MCF 10A (cell line): ENCODE measurements at regions not wholly inside any gene's neighbourhood (a gene's known extent, or its start where the extent isn't known, plus 50 kb on each side); places are given as distances from the start of the nearest gene placed in this dataset.

ENCODE experiments used
- BruUV-seq: library from RNA; stranded (reverse); fragments of 400-500 nt; replicated peaks from 2 replicates; lab custom pipeline; 2021; lab: Mats Ljungman, UMichigan
- CTCF ChIA-PET: fragments of 300-600 bp; sonication (Branson Sonifier 250); formaldehyde crosslinking; extraction: SDS; loops from one replicate; lab custom pipeline; 2021; ENCODE audit warnings: antibody characterized with exemption, inconsistent platforms; lab: Yijun Ruan, JAX
- POLR2A ChIA-PET: fragments of 300-600, 350-650 bp; sonication (Branson Sonifier 250); formaldehyde crosslinking; extraction: SDS; loops from one replicate; lab custom pipeline; 2020; ENCODE audit warnings: antibody characterized with exemption, inconsistent platforms; lab: Yijun Ruan, JAX
- DNase-seq: peaks from one replicate; pipeline ENCODE4 v3.0.0-alpha.2; 2018; ENCODE audit not compliant: unreplicated experiment
- H3K27ac Mint-ChIP-seq: one replicate; pipeline ENCODE4 v1.8.0; 2022; ENCODE audit warnings: mild to moderate bottlenecking, low read depth, mixed read lengths; ENCODE audit not compliant: unreplicated experiment
- H3K27me3 Mint-ChIP-seq: one replicate; pipeline ENCODE4 v1.8.0; 2022; ENCODE audit warnings: mixed read lengths; ENCODE audit not compliant: insufficient read depth, unreplicated experiment
- H3K36me3 Mint-ChIP-seq: one replicate; pipeline ENCODE4 v1.8.0; 2022; ENCODE audit warnings: mild to moderate bottlenecking, moderate library complexity, mixed read lengths; ENCODE audit not compliant: insufficient read depth, unreplicated experiment
- H3K4me1 Mint-ChIP-seq: one replicate; pipeline ENCODE4 v1.8.0; 2022; ENCODE audit warnings: mixed read lengths; ENCODE audit not compliant: insufficient read depth, unreplicated experiment
- H3K4me3 Mint-ChIP-seq: one replicate; pipeline ENCODE4 v1.8.0; 2022; ENCODE audit warnings: mild to moderate bottlenecking, moderate library complexity, mixed read lengths; ENCODE audit not compliant: unreplicated experiment
- H3K9me3 Mint-ChIP-seq: one replicate; pipeline ENCODE4 v1.8.0; 2022; ENCODE audit warnings: mixed read lengths; ENCODE audit not compliant: unreplicated experiment
- CTCF ChIP-seq: fragments of 200-600 bp; IDR thresholded peaks from one replicate; pipeline ENCODE4 v1.8.0; 2022; ENCODE audit warnings: antibody characterized with exemption, mild to moderate bottlenecking; ENCODE audit not compliant: unreplicated experiment
- intact Hi-C: fragments of 100-400 bp; cut with micrococcal nuclease; formaldehyde crosslinking; loops from 2 replicates; pipeline ENCODE4 v1.14.1; 2022

- POLR2A ChIA-PET, result interaction anchor here (0.6 to 1.2 kb wide), 3 partner anchors 15 to 405 kb away, joined by 3 read pairs; no protein-coding TSS in a partner anchor
Measured at GRCh38 chr13:106117640-106118039, 417.8 kb downstream of the EFNB2 start.

GRCh38 chr13:106117035-106117434, 418.4 kb downstream of the EFNB2 start:
- BruUV-seq, result no TSS peak
- ChIA-PET POLR2A (interaction anchor here (0.6 to 1.2 kb wide), 2 partner anchors 16 to 406 kb away, joined by 3 read pairs; no protein-coding TSS in a partner anchor), CTCF (interaction anchor here (0.5 to 1.2 kb wide), 4 partner anchors 11 to 415 kb away, joined by 3 to 5 read pairs (median 3); no protein-coding TSS in a partner anchor)
- Mint-ChIP-seq H3K9me3 (no peaks in the 10 kb centered on the region), H3K4me1 (peaks cover 23% of the 10 kb centered on the region), H3K27me3 (no peaks in the 10 kb centered on the region), H3K27ac (no peak overlapping the region), H3K36me3 (no peaks in the 10 kb centered on the region), H3K4me3 (no peak overlapping the region)
- intact Hi-C loops, result no loop called here
- no peak for DNase-seq
- no peak for TF ChIP-seq CTCF

More at GRCh38 chr13:106117640-106118039, 417.8 kb downstream of the EFNB2 start:
- no peak for TF ChIP-seq CTCF
- peak overlapping the region; percentile 55 for H3K27ac Mint-ChIP-seq
- intact Hi-C loops, result no loop called here
- no peaks in the 10 kb centered on the region for H3K9me3 Mint-ChIP-seq
- BruUV-seq, result no TSS peak
- H3K4me1 Mint-ChIP-seq, result peaks cover 23% of the 10 kb centered on the region
- DNase-seq, result no peak
- H3K4me3 Mint-ChIP-seq, result no peak overlapping the region
- no peaks in the 10 kb centered on the region for H3K27me3 Mint-ChIP-seq
- no peaks in the 10 kb centered on the region for H3K36me3 Mint-ChIP-seq
- CTCF ChIA-PET, result interaction anchor here (0.5 to 1.2 kb wide), 4 partner anchors 11 to 415 kb away, joined by 3 to 5 read pairs (median 3); no protein-coding TSS in a partner anchor

- DNase-seq, result no peak
- no peaks in the 10 kb centered on the region for H3K27me3 Mint-ChIP-seq
- no TSS peak for BruUV-seq
- H3K27ac Mint-ChIP-seq, result peak overlapping the region; percentile 28
- TF ChIP-seq CTCF, result no peak
- intact Hi-C loops, result no loop called here
- peaks cover 23% of the 10 kb centered on the region for H3K4me1 Mint-ChIP-seq
- ChIA-PET CTCF (no interaction called here), POLR2A (interaction anchor here (0.7 kb wide), 1 partner anchor 30 kb away, joined by 4 read pairs; no protein-coding TSS in a partner anchor)
- no peaks in the 10 kb centered on the region for H3K36me3 Mint-ChIP-seq
- no peak overlapping the region for H3K4me3 Mint-ChIP-seq
- H3K9me3 Mint-ChIP-seq, result no peaks in the 10 kb centered on the region
Measured at GRCh38 chr13:106115081-106115480, 420.4 kb downstream of the EFNB2 start.

GRCh38 chr13:106113796-106114195, 421.7 kb downstream of the EFNB2 start:
- POLR2A ChIA-PET, result no interaction called here
- no TSS peak for BruUV-seq

More at GRCh38 chr13:106113796-106114195, 421.7 kb downstream of the EFNB2 start:
- Mint-ChIP-seq H3K9me3 (no peaks in the 10 kb centered on the region), H3K4me1 (peaks cover 15% of the 10 kb centered on the region), H3K36me3 (no peaks in the 10 kb centered on the region), H3K4me3 (no peak overlapping the region), H3K27ac (no peak overlapping the region), H3K27me3 (no peaks in the 10 kb centered on the region)
- CTCF ChIA-PET, result no interaction called here
- TF ChIP-seq CTCF, result no peak
- DNase-seq, result no peak
- intact Hi-C loops, result no loop called here
